ENCODE measurements at regions not wholly inside any gene's neighbourhood (a gene's known extent, or its start where the extent isn't known, plus 50 kb on each side); places are given as distances from the start of the nearest gene placed in this dataset.
"Not testable (repeated sequence)": the region's sequence is repeated elsewhere in the genome, so short reads cannot be mapped to it uniquely, and the experiment has no call there.

- in situ Hi-C loops (cut with HindIII; ENCODE audit: low sequenced_read_pairs) = no loop called here
- TF ChIP-seq, protein P1, sequence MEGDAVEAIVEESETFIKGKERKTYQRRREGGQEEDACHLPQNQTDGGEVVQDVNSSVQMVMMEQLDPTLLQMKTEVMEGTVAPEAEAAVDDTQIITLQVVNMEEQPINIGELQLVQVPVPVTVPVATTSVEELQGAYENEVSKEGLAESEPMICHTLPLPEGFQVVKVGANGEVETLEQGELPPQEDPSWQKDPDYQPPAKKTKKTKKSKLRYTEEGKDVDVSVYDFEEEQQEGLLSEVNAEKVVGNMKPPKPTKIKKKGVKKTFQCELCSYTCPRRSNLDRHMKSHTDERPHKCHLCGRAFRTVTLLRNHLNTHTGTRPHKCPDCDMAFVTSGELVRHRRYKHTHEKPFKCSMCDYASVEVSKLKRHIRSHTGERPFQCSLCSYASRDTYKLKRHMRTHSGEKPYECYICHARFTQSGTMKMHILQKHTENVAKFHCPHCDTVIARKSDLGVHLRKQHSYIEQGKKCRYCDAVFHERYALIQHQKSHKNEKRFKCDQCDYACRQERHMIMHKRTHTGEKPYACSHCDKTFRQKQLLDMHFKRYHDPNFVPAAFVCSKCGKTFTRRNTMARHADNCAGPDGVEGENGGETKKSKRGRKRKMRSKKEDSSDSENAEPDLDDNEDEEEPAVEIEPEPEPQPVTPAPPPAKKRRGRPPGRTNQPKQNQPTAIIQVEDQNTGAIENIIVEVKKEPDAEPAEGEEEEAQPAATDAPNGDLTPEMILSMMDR (IDR thresholded peaks at IDR 0.05; ENCODE audit: low read depth, low read length, missing control alignments) = no peak
- no peak for DNase-seq (ENCODE audit: low read depth)
- H3K4me3 ChIP-seq (ENCODE audit: low read depth, low read length) = no peak overlapping the region
Measured at GRCh38 chr6:141981190-141981589, 151.5 kb upstream of the GJE1 start.

- TF ChIP-seq, protein P1 (IDR thresholded peaks at IDR 0.05; ENCODE audit: low read depth, low read length, missing control alignments) = no peak
- in situ Hi-C loops (cut with HindIII; ENCODE audit: low sequenced_read_pairs) = no loop called here
- DNase-seq (ENCODE audit: low read depth) = no peak
- no peak overlapping the region for H3K4me3 ChIP-seq (ENCODE audit: low read depth, low read length)
Measured at GRCh38 chr6:141977782-141978181, 154.9 kb upstream of the GJE1 start.

DNA sequence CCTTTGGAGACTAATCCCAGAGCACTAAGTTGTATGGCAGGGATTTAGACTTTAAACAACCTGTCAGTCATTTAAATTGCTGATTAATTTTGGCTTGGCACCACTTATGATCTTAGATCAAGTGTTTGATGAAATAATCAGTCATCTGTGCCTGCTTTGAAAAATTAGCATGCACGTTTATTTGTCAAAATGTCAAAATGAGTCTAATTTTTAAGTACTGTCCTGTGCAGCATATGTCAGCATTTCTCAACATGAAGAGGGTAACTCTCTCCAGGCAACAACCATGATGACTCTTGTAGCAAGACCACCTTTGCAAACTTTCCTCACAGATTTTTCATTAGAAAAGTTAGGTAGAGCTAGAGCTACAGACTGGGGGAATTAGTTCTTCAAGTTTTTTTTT, 155.7 kb upstream of the GJE1 start:
- DNase-seq (ENCODE audit: low read depth) = no peak
- in situ Hi-C loops (cut with HindIII; ENCODE audit: low sequenced_read_pairs) = no loop called here
- TF ChIP-seq, protein P1 (IDR thresholded peaks at IDR 0.05; ENCODE audit: low read depth, low read length, missing control alignments) = no peak
- no peak overlapping the region for H3K4me3 ChIP-seq (ENCODE audit: low read depth, low read length)

DNA sequence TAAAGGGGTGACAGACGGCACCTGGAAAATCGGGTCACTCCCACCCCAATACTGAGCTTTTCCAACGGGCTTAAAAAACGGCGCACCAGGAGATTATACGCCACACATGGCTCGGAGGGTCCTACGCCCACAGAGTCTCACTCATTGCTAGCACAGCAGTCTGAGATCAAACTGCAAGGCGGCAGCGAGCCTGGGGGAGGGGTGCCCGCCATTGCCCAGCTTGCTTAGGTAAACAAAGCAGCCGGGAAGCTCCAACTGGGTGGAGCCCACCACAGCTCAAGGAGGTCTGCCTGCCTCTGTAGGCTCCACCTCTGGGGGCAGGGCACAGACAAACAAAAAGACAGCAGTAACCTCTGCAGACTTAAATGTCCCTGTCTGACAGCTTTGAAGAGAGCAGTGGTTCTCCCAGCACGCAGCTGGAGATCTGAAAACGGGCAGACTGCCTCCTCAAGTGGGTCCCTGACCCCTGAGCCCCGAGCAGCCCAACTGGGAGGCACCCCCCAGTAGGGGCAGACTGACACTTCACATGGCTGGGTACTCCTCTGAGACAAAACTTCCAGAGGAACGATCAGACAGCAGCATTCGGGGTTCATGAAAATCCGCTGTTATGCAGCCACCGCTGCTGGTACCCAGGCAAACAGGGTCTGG, 162.8 kb upstream of the GJE1 start:
- DNase-seq (ENCODE audit: low read depth); H3K4me3 ChIP-seq (ENCODE audit: low read depth, low read length); in situ Hi-C loops (cut with HindIII; ENCODE audit: low sequenced_read_pairs): not testable (repeated sequence)

DNA sequence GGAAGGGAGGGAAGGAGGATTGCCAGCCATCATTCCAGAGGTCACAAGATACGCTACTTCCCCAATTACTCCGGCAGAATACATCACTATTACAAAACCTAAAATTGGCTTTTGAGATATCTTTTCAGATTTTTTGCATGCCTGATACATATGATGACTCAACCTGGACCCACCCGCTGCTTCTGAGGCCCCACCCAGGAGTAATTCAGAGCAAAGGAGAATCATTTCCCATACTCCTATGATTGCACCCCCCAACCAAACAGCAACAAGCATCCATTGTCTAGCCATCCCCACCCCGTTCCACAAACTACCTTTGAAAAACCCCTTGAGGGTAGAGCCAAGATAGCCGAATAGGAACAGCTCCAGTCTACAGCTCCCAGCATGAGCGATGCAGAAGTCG, 163.5 kb upstream of the GJE1 start:
- DNase-seq (ENCODE audit: low read depth) = no peak
- H3K4me3 ChIP-seq (ENCODE audit: low read depth, low read length) = no peak overlapping the region
- TF ChIP-seq, protein P1 (IDR thresholded peaks at IDR 0.05; ENCODE audit: low read depth, low read length, missing control alignments) = no peak
- in situ Hi-C loops (cut with HindIII; ENCODE audit: low sequenced_read_pairs) = no loop called here

- no peak for DNase-seq (ENCODE audit: low read depth)
- in situ Hi-C loops (cut with HindIII; ENCODE audit: low sequenced_read_pairs) = no loop called here
- TF ChIP-seq, protein P1 (IDR thresholded peaks at IDR 0.05; ENCODE audit: low read depth, low read length, missing control alignments) = no peak
- H3K4me3 ChIP-seq (ENCODE audit: low read depth, low read length) = no peak overlapping the region
Measured at GRCh38 chr6:141968632-141969031, 164.1 kb upstream of the GJE1 start.

GRCh38 chr6:141965016-141965545, 167.6 kb upstream of the GJE1 start:
- DNase-seq (ENCODE audit: low read depth) = no peak
- TF ChIP-seq, protein P1 (IDR thresholded peaks at IDR 0.05; ENCODE audit: low read depth, low read length, missing control alignments) = no peak
- in situ Hi-C loops (cut with HindIII; ENCODE audit: low sequenced_read_pairs) = no loop called here
- no peak overlapping the region for H3K4me3 ChIP-seq (ENCODE audit: low read depth, low read length)
